GM12874 (cell line): ENCODE measurements at regions not wholly inside any gene's neighbourhood (a gene's known extent, or its start where the extent isn't known, plus 50 kb on each side); places are given as distances from the start of the nearest gene placed in this dataset.

ENCODE experiments used
- CTCF ChIP-seq: IDR thresholded peaks from 2 replicates; pipeline ENCODE4 v1.5.1; 2011; ENCODE audit warnings: low read depth, mild to moderate bottlenecking, control low read depth, low read length, moderate library complexity; ENCODE audit not compliant: insufficient read depth

GRCh38 chr10:4082861-4083260, 297.9 kb upstream of the KLF6 start:
- TF ChIP-seq CTCF, result no peak

- no peak for TF ChIP-seq CTCF
Observed at GRCh38 chr10:4081685-4082111, 296.7 kb upstream of the KLF6 start.

- no peak for TF ChIP-seq CTCF
Observed at GRCh38 chr10:4080225-4080805, 295.3 kb upstream of the KLF6 start.

- TF ChIP-seq CTCF, result no peak
Observed at GRCh38 chr10:4079803-4080202, 294.8 kb upstream of the KLF6 start.

GRCh38 chr10:4077804-4078203, 292.8 kb upstream of the KLF6 start:
- TF ChIP-seq CTCF, result no peak

GRCh38 chr10:4076983-4077382, 292.0 kb upstream of the KLF6 start:
- TF ChIP-seq CTCF, result no peak

GRCh38 chr10:4075443-4075842, 290.4 kb upstream of the KLF6 start:
- no peak for TF ChIP-seq CTCF
